ENCODE measurements at regions not wholly inside any gene's neighbourhood (a gene's known extent, or its start where the extent isn't known, plus 50 kb on each side); places are given as distances from the start of the nearest gene placed in this dataset.

GRCh38 chr5:4405614-4406219 is 734.4 kb upstream of the ADAMTS16 start:
- H3K18ac ChIP-seq (ENCODE audit: insufficient read length, low read depth, low read length): no peak overlapping the region
- H2BK5ac ChIP-seq (ENCODE audit: insufficient read length, low read length): no peak overlapping the region
- H2BK120ac ChIP-seq (ENCODE audit: low read depth, low read length, poor library complexity, severe bottlenecking): no peak overlapping the region
- H3K9ac ChIP-seq (ENCODE audit: extremely low read depth, insufficient read length, low read length): no peak overlapping the region
- H4K5ac ChIP-seq (ENCODE audit: insufficient read length, low read depth, low read length): no peak overlapping the region
- no peaks in the 10 kb centered on the region for H3K9me3 Mint-ChIP-seq
- no peaks in the 10 kb centered on the region for H3K23me2 ChIP-seq (ENCODE audit: insufficient read length, low read depth, low read length, poor library complexity, severe bottlenecking)
- no peak overlapping the region for H4K91ac ChIP-seq (ENCODE audit: insufficient read length, low read depth, low read length)
- no peak for DNase-seq
- H3K56ac ChIP-seq (ENCODE audit: insufficient read length, low read depth, low read length): no peak overlapping the region
- H2BK12ac ChIP-seq (ENCODE audit: insufficient read length, low read depth, low read length): no peak overlapping the region
- H3K4me2 ChIP-seq (ENCODE audit: insufficient read depth, insufficient read length, low read length): no peak overlapping the region
- no peak overlapping the region for H3K4me3 Mint-ChIP-seq
- no peak overlapping the region for H3K4ac ChIP-seq (ENCODE audit: low read depth, low read length)
- no peak overlapping the region for H2AK5ac ChIP-seq (ENCODE audit: insufficient read length, low read length)
- 100% methylated on average over 2 of the region's 7 CpGs for WGBS (ENCODE audit: extremely low coverage, insufficient read length, low lambda C conversion rate)
- H3K14ac ChIP-seq (ENCODE audit: insufficient read depth, low read length): no peak overlapping the region
- TF ChIP-seq, protein P1, sequence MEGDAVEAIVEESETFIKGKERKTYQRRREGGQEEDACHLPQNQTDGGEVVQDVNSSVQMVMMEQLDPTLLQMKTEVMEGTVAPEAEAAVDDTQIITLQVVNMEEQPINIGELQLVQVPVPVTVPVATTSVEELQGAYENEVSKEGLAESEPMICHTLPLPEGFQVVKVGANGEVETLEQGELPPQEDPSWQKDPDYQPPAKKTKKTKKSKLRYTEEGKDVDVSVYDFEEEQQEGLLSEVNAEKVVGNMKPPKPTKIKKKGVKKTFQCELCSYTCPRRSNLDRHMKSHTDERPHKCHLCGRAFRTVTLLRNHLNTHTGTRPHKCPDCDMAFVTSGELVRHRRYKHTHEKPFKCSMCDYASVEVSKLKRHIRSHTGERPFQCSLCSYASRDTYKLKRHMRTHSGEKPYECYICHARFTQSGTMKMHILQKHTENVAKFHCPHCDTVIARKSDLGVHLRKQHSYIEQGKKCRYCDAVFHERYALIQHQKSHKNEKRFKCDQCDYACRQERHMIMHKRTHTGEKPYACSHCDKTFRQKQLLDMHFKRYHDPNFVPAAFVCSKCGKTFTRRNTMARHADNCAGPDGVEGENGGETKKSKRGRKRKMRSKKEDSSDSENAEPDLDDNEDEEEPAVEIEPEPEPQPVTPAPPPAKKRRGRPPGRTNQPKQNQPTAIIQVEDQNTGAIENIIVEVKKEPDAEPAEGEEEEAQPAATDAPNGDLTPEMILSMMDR (conservative IDR thresholded peaks at IDR 0.05): no peak
- no peaks in the 10 kb centered on the region for H3K27me3 ChIP-seq (ENCODE audit: insufficient read depth, low read length)
- peaks cover 3 to 7% of the 10 kb centered on the region in 2 experiments; a peak in 3 of 4 replicates for H3K4me1 Mint-ChIP-seq
- no peak overlapping the region for H2BK20ac ChIP-seq (ENCODE audit: low read depth, low read length, poor library complexity, severe bottlenecking)
- no peaks in the 10 kb centered on the region; the same call in none of the 2 replicates for H3K27me3 Mint-ChIP-seq (ENCODE audit: low read depth)
- H4K8ac ChIP-seq (replicated peaks; ENCODE audit: insufficient read length, low read depth, low read length): no peak overlapping the region
- no peaks in the 10 kb centered on the region for H3K79me1 ChIP-seq (ENCODE audit: insufficient read depth, low read depth, low read length, poor library complexity, severe bottlenecking)
- H2BK15ac ChIP-seq (ENCODE audit: low read depth, low read length): no peak overlapping the region
- no peaks in the 10 kb centered on the region for H3K9me3 ChIP-seq (ENCODE audit: control insufficient read depth, low read depth, low read length)
- H3K36me3 Mint-ChIP-seq (ENCODE audit: insufficient read depth in 1 of 3, low read depth in 3 of 3): no peaks in the 10 kb centered on the region
- no peaks in the 10 kb centered on the region for H3K79me2 ChIP-seq (ENCODE audit: insufficient read depth, low read length)
- no peak overlapping the region for H3K23ac ChIP-seq (ENCODE audit: insufficient read length, low read depth, low read length)
- no peak overlapping the region for H2AFZ ChIP-seq (ENCODE audit: low read length)
- no peaks in the 10 kb centered on the region for H3K4me1 ChIP-seq (ENCODE audit: insufficient read depth, low read length)
- H3T11ph ChIP-seq (ENCODE audit: low read length): no peak overlapping the region
- H3K27ac Mint-ChIP-seq: no peak overlapping the region
- no peak overlapping the region for H3K27ac ChIP-seq (ENCODE audit: insufficient read length, low read depth, low read length)
- H4K20me1 ChIP-seq (ENCODE audit: control insufficient read depth, insufficient read depth, insufficient read length): no peaks in the 10 kb centered on the region

Measured in H9 (cell line).